ENCODE measurements at regions not wholly inside any gene's neighbourhood (a gene's known extent, or its start where the extent isn't known, plus 50 kb on each side); places are given as distances from the start of the nearest gene placed in this dataset.

- ChIA-PET POLR2A (no interaction called here), CTCF (no interaction called here)
- Histone ChIP-seq H3K27ac (ENCODE audit: low read depth, low read length) (no peak overlapping the region), H3K4me1 (ENCODE audit: insufficient read depth, low read length) (no peaks in the 10 kb centered on the region), H3K4me3 (ENCODE audit: low read length) (no peak overlapping the region), H3K27me3 (ENCODE audit: insufficient read depth, low read length, poor library complexity, severe bottlenecking) (no peaks in the 10 kb centered on the region), H3K36me3 (ENCODE audit: insufficient read depth, low read length) (no peaks in the 10 kb centered on the region), H3K9me3 (ENCODE audit: low read length) (no peaks in the 10 kb centered on the region)
- Mint-ChIP-seq H3K27ac (no peak overlapping the region), H3K9me3 (no peaks in the 10 kb centered on the region), H3K4me3 (no peak overlapping the region), H3K36me3 (no peaks in the 10 kb centered on the region), H3K4me1 (no peaks in the 10 kb centered on the region), H3K27me3 (peaks cover 0 to 5% of the 10 kb centered on the region in 2 donors)
- no peak for DNase-seq
Observed at GRCh38 chr6:44732243-44732642, 344.7 kb downstream of the CDC5L start.

- no peaks in the 10 kb centered on the region for H3K9me3 Mint-ChIP-seq
- no peak overlapping the region for H3K27ac Mint-ChIP-seq
- Histone ChIP-seq H3K27me3 (ENCODE audit: insufficient read depth, low read length, poor library complexity, severe bottlenecking) (no peaks in the 10 kb centered on the region), H3K4me3 (ENCODE audit: low read length) (no peak overlapping the region), H3K4me1 (ENCODE audit: insufficient read depth, low read length) (no peaks in the 10 kb centered on the region), H3K27ac (ENCODE audit: low read depth, low read length) (no peak overlapping the region), H3K9me3 (ENCODE audit: low read length) (no peaks in the 10 kb centered on the region), H3K36me3 (ENCODE audit: insufficient read depth, low read length) (no peaks in the 10 kb centered on the region)
- no peaks in the 10 kb centered on the region for H3K4me1 Mint-ChIP-seq
- POLR2A ChIA-PET: no interaction called here
- CTCF ChIA-PET: no interaction called here
- H3K36me3 Mint-ChIP-seq: no peaks in the 10 kb centered on the region
- no peak overlapping the region for H3K4me3 Mint-ChIP-seq
- H3K27me3 Mint-ChIP-seq: peaks cover 0 to 5% of the 10 kb centered on the region in 2 donors
- no peak for DNase-seq
Observed at GRCh38 chr6:44733126-44733525, 345.6 kb downstream of the CDC5L start.

GRCh38 chr6:44733868-44734267, 346.4 kb downstream of the CDC5L start:
- H3K4me3 ChIP-seq (ENCODE audit: low read length): no peak overlapping the region
- DNase-seq: no peak
- H3K36me3 ChIP-seq (ENCODE audit: insufficient read depth, low read length): no peaks in the 10 kb centered on the region
- peak overlapping the region in 1 of 8 donors; percentile 48 for H3K27ac Mint-ChIP-seq
- POLR2A ChIA-PET: no interaction called here
- H3K36me3 Mint-ChIP-seq: no peaks in the 10 kb centered on the region
- H3K4me1 ChIP-seq (ENCODE audit: insufficient read depth, low read length): no peaks in the 10 kb centered on the region
- no peaks in the 10 kb centered on the region for H3K27me3 ChIP-seq (ENCODE audit: insufficient read depth, low read length, poor library complexity, severe bottlenecking)
- no peak overlapping the region for H3K27ac ChIP-seq (ENCODE audit: low read depth, low read length)
- peaks cover 0 to 5% of the 10 kb centered on the region in 2 donors for H3K27me3 Mint-ChIP-seq
- CTCF ChIA-PET: no interaction called here
- H3K4me1 Mint-ChIP-seq: no peaks in the 10 kb centered on the region
- H3K4me3 Mint-ChIP-seq: no peak overlapping the region
- no peaks in the 10 kb centered on the region for H3K9me3 Mint-ChIP-seq
- no peaks in the 10 kb centered on the region for H3K9me3 ChIP-seq (ENCODE audit: low read length)

- H3K4me3 Mint-ChIP-seq: no peak overlapping the region
- no peaks in the 10 kb centered on the region for H3K27me3 ChIP-seq (ENCODE audit: insufficient read depth, low read length, poor library complexity, severe bottlenecking)
- ChIA-PET POLR2A (no interaction called here), CTCF (no interaction called here)
- H3K27ac Mint-ChIP-seq: peak overlapping the region in 1 of 8 donors; percentile 33
- H3K36me3 Mint-ChIP-seq: no peaks in the 10 kb centered on the region
- DNase-seq: no peak
- H3K27me3 Mint-ChIP-seq: peaks cover 0 to 5% of the 10 kb centered on the region in 2 donors
- H3K4me3 ChIP-seq (ENCODE audit: low read length): no peak overlapping the region
- no peaks in the 10 kb centered on the region for H3K36me3 ChIP-seq (ENCODE audit: insufficient read depth, low read length)
- H3K4me1 Mint-ChIP-seq: no peaks in the 10 kb centered on the region
- H3K9me3 ChIP-seq (ENCODE audit: low read length): no peaks in the 10 kb centered on the region
- no peaks in the 10 kb centered on the region for H3K4me1 ChIP-seq (ENCODE audit: insufficient read depth, low read length)
- H3K9me3 Mint-ChIP-seq: no peaks in the 10 kb centered on the region
- H3K27ac ChIP-seq (ENCODE audit: low read depth, low read length): no peak overlapping the region
Observed at GRCh38 chr6:44734886-44735629, 347.6 kb downstream of the CDC5L start.

- H3K36me3 ChIP-seq (ENCODE audit: insufficient read depth, low read length): no peaks in the 10 kb centered on the region
- peak overlapping the region in 1 of 8 donors; percentile 33 for H3K27ac Mint-ChIP-seq
Observed at GRCh38 chr6:44735630-44735963, 348.1 kb downstream of the CDC5L start.

GRCh38 chr6:44737341-44737740, 349.8 kb downstream of the CDC5L start:
- peaks cover 5 to 12% of the 10 kb centered on the region in 2 donors for H3K27me3 Mint-ChIP-seq
- H3K9me3 Mint-ChIP-seq: no peaks in the 10 kb centered on the region
- no peaks in the 10 kb centered on the region for H3K9me3 ChIP-seq (ENCODE audit: low read length)
- H3K27ac Mint-ChIP-seq: no peak overlapping the region
- H3K4me3 Mint-ChIP-seq: no peak overlapping the region
- H3K36me3 Mint-ChIP-seq: no peaks in the 10 kb centered on the region
- no peak overlapping the region for H3K27ac ChIP-seq (ENCODE audit: low read depth, low read length)
- POLR2A ChIA-PET: no interaction called here
- CTCF ChIA-PET: no interaction called here
- DNase-seq: no peak
- no peak overlapping the region for H3K4me3 ChIP-seq (ENCODE audit: low read length)
- H3K4me1 ChIP-seq (ENCODE audit: insufficient read depth, low read length): no peaks in the 10 kb centered on the region
- H3K36me3 ChIP-seq (ENCODE audit: insufficient read depth, low read length): no peaks in the 10 kb centered on the region
- H3K4me1 Mint-ChIP-seq: no peaks in the 10 kb centered on the region
- no peaks in the 10 kb centered on the region for H3K27me3 ChIP-seq (ENCODE audit: insufficient read depth, low read length, poor library complexity, severe bottlenecking)

More at GRCh38 chr6:44735630-44735963, 348.1 kb downstream of the CDC5L start:
- Histone ChIP-seq H3K27me3 (ENCODE audit: insufficient read depth, low read length, poor library complexity, severe bottlenecking) (no peaks in the 10 kb centered on the region), H3K4me1 (ENCODE audit: insufficient read depth, low read length) (no peaks in the 10 kb centered on the region), H3K27ac (ENCODE audit: low read depth, low read length) (no peak overlapping the region), H3K9me3 (ENCODE audit: low read length) (no peaks in the 10 kb centered on the region), H3K4me3 (ENCODE audit: low read length) (no peak overlapping the region)
- no peaks in the 10 kb centered on the region for H3K36me3 Mint-ChIP-seq
- DNase-seq: no peak
- POLR2A ChIA-PET: no interaction called here
- H3K4me3 Mint-ChIP-seq: no peak overlapping the region
- no peaks in the 10 kb centered on the region for H3K9me3 Mint-ChIP-seq
- peaks cover 0 to 7% of the 10 kb centered on the region in 2 donors for H3K27me3 Mint-ChIP-seq
- CTCF ChIA-PET: no interaction called here
- H3K4me1 Mint-ChIP-seq: no peaks in the 10 kb centered on the region

GRCh38 chr6:44737829-44738528, 350.5 kb downstream of the CDC5L start:
- no peaks in the 10 kb centered on the region for H3K36me3 Mint-ChIP-seq
- Histone ChIP-seq H3K27me3 (ENCODE audit: insufficient read depth, low read length, poor library complexity, severe bottlenecking) (no peaks in the 10 kb centered on the region), H3K4me3 (ENCODE audit: low read length) (no peak overlapping the region), H3K36me3 (ENCODE audit: insufficient read depth, low read length) (no peaks in the 10 kb centered on the region), H3K27ac (ENCODE audit: low read depth, low read length) (no peak overlapping the region), H3K4me1 (ENCODE audit: insufficient read depth, low read length) (no peaks in the 10 kb centered on the region), H3K9me3 (ENCODE audit: low read length) (no peaks in the 10 kb centered on the region)
- H3K9me3 Mint-ChIP-seq: no peaks in the 10 kb centered on the region
- H3K27ac Mint-ChIP-seq: no peak overlapping the region
- peaks cover 5 to 14% of the 10 kb centered on the region in 2 donors for H3K27me3 Mint-ChIP-seq
- ChIA-PET POLR2A (no interaction called here), CTCF (no interaction called here)
- H3K4me1 Mint-ChIP-seq: no peaks in the 10 kb centered on the region
- DNase-seq: no peak
- H3K4me3 Mint-ChIP-seq: no peak overlapping the region

- Mint-ChIP-seq H3K4me3 (no peak overlapping the region), H3K9me3 (no peaks in the 10 kb centered on the region)
- H3K27ac ChIP-seq (ENCODE audit: low read depth, low read length): no peak overlapping the region
Observed at GRCh38 chr6:44738601-44739146, 351.2 kb downstream of the CDC5L start.

More at GRCh38 chr6:44738601-44739146, 351.2 kb downstream of the CDC5L start:
- H3K9me3 ChIP-seq (ENCODE audit: low read length): no peaks in the 10 kb centered on the region
- CTCF ChIA-PET: no interaction called here
- H3K36me3 Mint-ChIP-seq: no peaks in the 10 kb centered on the region
- DNase-seq: no peak
- no peaks in the 10 kb centered on the region for H3K36me3 ChIP-seq (ENCODE audit: insufficient read depth, low read length)
- peaks cover 5 to 14% of the 10 kb centered on the region in 2 donors for H3K27me3 Mint-ChIP-seq
- no peaks in the 10 kb centered on the region for H3K4me1 Mint-ChIP-seq
- H3K4me1 ChIP-seq (ENCODE audit: insufficient read depth, low read length): no peaks in the 10 kb centered on the region
- no peaks in the 10 kb centered on the region for H3K27me3 ChIP-seq (ENCODE audit: insufficient read depth, low read length, poor library complexity, severe bottlenecking)
- POLR2A ChIA-PET: no interaction called here
- H3K4me3 ChIP-seq (ENCODE audit: low read length): no peak overlapping the region
- no peak overlapping the region for H3K27ac Mint-ChIP-seq
